Stimulated activated effector memory CD8-positive, alpha-beta T cell treated with anti-CD3 and anti-CD28 coated beads, Interleukin-12 subunit alpha, Interleukin-12 subunit beta, amount 100 ng/mL, for 72 hours (primary cell): ENCODE measurements at regions not wholly inside any gene's neighbourhood (a gene's known extent, or its start where the extent isn't known, plus 50 kb on each side); places are given as distances from the start of the nearest gene placed in this dataset.

ENCODE experiments used
- ATAC-seq: fragments of 150-1000 bp; cut with Tn5 transposase; 2 replicates; pipeline ENCODE4 v1.10.0; 2021
- DNase-seq, 2 donors: peaks; one replicate each; pipeline ENCODE4 v3.0.0; 2021 to 2022; ENCODE audit warnings: low spot score in 2 of 2
- H3K27ac Mint-ChIP-seq: one replicate; pipeline ENCODE4 v1.8.0; 2022; ENCODE audit warnings: mild to moderate bottlenecking, mixed read lengths
- H3K36me3 Mint-ChIP-seq: one replicate; pipeline ENCODE4 v1.8.0; 2022; ENCODE audit warnings: mild to moderate bottlenecking, mixed read lengths
- H3K4me1 Mint-ChIP-seq: one replicate; pipeline ENCODE4 v1.8.0; 2022; ENCODE audit warnings: mixed read lengths
- H3K4me3 Mint-ChIP-seq: one replicate; pipeline ENCODE4 v1.8.0; 2022; ENCODE audit warnings: mild to moderate bottlenecking, mixed read lengths
- H3K9me3 Mint-ChIP-seq: one replicate; pipeline ENCODE4 v1.8.0; 2022; ENCODE audit warnings: mixed read lengths

- DNase-seq = no peak
- no peaks in the 10 kb centered on the region for H3K36me3 Mint-ChIP-seq
- H3K4me3 Mint-ChIP-seq = no peak overlapping the region
- H3K9me3 Mint-ChIP-seq = peaks cover 4% of the 10 kb centered on the region
- H3K27ac Mint-ChIP-seq = no peak overlapping the region
- ATAC-seq = no peak
- peaks cover 7% of the 10 kb centered on the region for H3K4me1 Mint-ChIP-seq
Observed at GRCh38 chr10:4046712-4047354, 261.8 kb upstream of the KLF6 start.

- H3K4me3 Mint-ChIP-seq = no peak overlapping the region
- peaks cover 9% of the 10 kb centered on the region for H3K9me3 Mint-ChIP-seq
- no peak overlapping the region for H3K27ac Mint-ChIP-seq
- no peaks in the 10 kb centered on the region for H3K4me1 Mint-ChIP-seq
- no peaks in the 10 kb centered on the region for H3K36me3 Mint-ChIP-seq
- ATAC-seq (no peak), DNase-seq (no peak)
Observed at GRCh38 chr10:4046030-4046429, 261.0 kb upstream of the KLF6 start.

- Mint-ChIP-seq H3K4me3 (no peak overlapping the region), H3K27ac (no peak overlapping the region), H3K36me3 (no peaks in the 10 kb centered on the region), H3K9me3 (peaks cover 9% of the 10 kb centered on the region), H3K4me1 (no peaks in the 10 kb centered on the region)
- ATAC-seq (no peak), DNase-seq (no peak)
Observed at GRCh38 chr10:4043897-4044665, 259.1 kb upstream of the KLF6 start.

GRCh38 chr10:4041635-4042034, 256.6 kb upstream of the KLF6 start:
- no peaks in the 10 kb centered on the region for H3K4me1 Mint-ChIP-seq
- H3K27ac Mint-ChIP-seq = no peak overlapping the region
- ATAC-seq (no peak), DNase-seq (no peak)
- H3K9me3 Mint-ChIP-seq = peaks cover 9% of the 10 kb centered on the region
- H3K4me3 Mint-ChIP-seq = no peak overlapping the region
- no peaks in the 10 kb centered on the region for H3K36me3 Mint-ChIP-seq

- H3K27ac Mint-ChIP-seq = no peak overlapping the region
- H3K9me3 Mint-ChIP-seq = peaks cover 9% of the 10 kb centered on the region
- ATAC-seq (peak; percentile 36), DNase-seq (no peak)
- H3K4me3 Mint-ChIP-seq = no peak overlapping the region
- H3K36me3 Mint-ChIP-seq = no peaks in the 10 kb centered on the region
- peaks cover 25% of the 10 kb centered on the region for H3K4me1 Mint-ChIP-seq
Observed at GRCh38 chr10:4038000-4038399, 253.0 kb upstream of the KLF6 start.

GRCh38 chr10:4035599-4035945, 250.6 kb upstream of the KLF6 start:
- no peak for ATAC-seq
- DNase-seq = no peak
- H3K36me3 Mint-ChIP-seq = no peaks in the 10 kb centered on the region
- H3K27ac Mint-ChIP-seq = no peak overlapping the region
- H3K4me1 Mint-ChIP-seq = peaks cover 30% of the 10 kb centered on the region
- no peaks in the 10 kb centered on the region for H3K9me3 Mint-ChIP-seq
- H3K4me3 Mint-ChIP-seq = peak overlapping the region; percentile 44

- H3K9me3 Mint-ChIP-seq = no peaks in the 10 kb centered on the region
- peak overlapping the region; percentile 44 for H3K4me3 Mint-ChIP-seq
- peak overlapping the region; percentile 30 for H3K27ac Mint-ChIP-seq
- DNase-seq (no peak), ATAC-seq (peak; percentile 40)
- H3K36me3 Mint-ChIP-seq = no peaks in the 10 kb centered on the region
- peaks cover 30% of the 10 kb centered on the region for H3K4me1 Mint-ChIP-seq
Observed at GRCh38 chr10:4034907-4035598, 250.0 kb upstream of the KLF6 start.

- peak overlapping the region; percentile 39 for H3K4me3 Mint-ChIP-seq
- peaks cover 30% of the 10 kb centered on the region for H3K4me1 Mint-ChIP-seq
- H3K27ac Mint-ChIP-seq = peak overlapping the region; percentile 75
- H3K9me3 Mint-ChIP-seq = no peaks in the 10 kb centered on the region
- peak; percentile 95 for ATAC-seq
- H3K36me3 Mint-ChIP-seq = no peaks in the 10 kb centered on the region
- peak in 1 of 2 donors; percentile 61 for DNase-seq
Observed at GRCh38 chr10:4033341-4033896, 248.4 kb upstream of the KLF6 start.

GRCh38 chr10:4029866-4030265, 244.9 kb upstream of the KLF6 start:
- H3K4me1 Mint-ChIP-seq = peaks cover 23% of the 10 kb centered on the region
- no peaks in the 10 kb centered on the region for H3K9me3 Mint-ChIP-seq
- no peaks in the 10 kb centered on the region for H3K36me3 Mint-ChIP-seq
- H3K4me3 Mint-ChIP-seq = no peak overlapping the region
- ATAC-seq = no peak
- H3K27ac Mint-ChIP-seq = no peak overlapping the region
- DNase-seq = no peak

- Mint-ChIP-seq H3K4me1 (peaks cover 15% of the 10 kb centered on the region), H3K36me3 (no peaks in the 10 kb centered on the region)
- ATAC-seq = no peak
Observed at GRCh38 chr10:4028854-4029583, 244.0 kb upstream of the KLF6 start.

GRCh38 chr10:4028027-4028471, 243.0 kb upstream of the KLF6 start:
- DNase-seq (no peak), ATAC-seq (no peak)
- Mint-ChIP-seq H3K4me1 (peaks cover 5% of the 10 kb centered on the region), H3K4me3 (no peak overlapping the region), H3K9me3 (no peaks in the 10 kb centered on the region), H3K36me3 (no peaks in the 10 kb centered on the region), H3K27ac (no peak overlapping the region)

More at GRCh38 chr10:4028854-4029583, 244.0 kb upstream of the KLF6 start:
- Mint-ChIP-seq H3K9me3 (no peaks in the 10 kb centered on the region), H3K4me3 (no peak overlapping the region), H3K27ac (no peak overlapping the region)
- no peak for DNase-seq

- H3K36me3 Mint-ChIP-seq = no peaks in the 10 kb centered on the region
- H3K27ac Mint-ChIP-seq = no peak overlapping the region
- H3K9me3 Mint-ChIP-seq = peaks cover 3% of the 10 kb centered on the region
- ATAC-seq (no peak), DNase-seq (no peak)
- H3K4me3 Mint-ChIP-seq = no peak overlapping the region
- H3K4me1 Mint-ChIP-seq = peaks cover 11% of the 10 kb centered on the region
Observed at GRCh38 chr10:4025339-4025738, 240.3 kb upstream of the KLF6 start.

GRCh38 chr10:4024516-4025245, 239.7 kb upstream of the KLF6 start:
- no peaks in the 10 kb centered on the region for H3K36me3 Mint-ChIP-seq

GRCh38 chr10:4024027-4024426, 239.0 kb upstream of the KLF6 start:
- peaks cover 11% of the 10 kb centered on the region for H3K4me1 Mint-ChIP-seq
- no peak overlapping the region for H3K27ac Mint-ChIP-seq
- H3K9me3 Mint-ChIP-seq = peaks cover 3% of the 10 kb centered on the region
- DNase-seq (no peak), ATAC-seq (no peak)
- no peak overlapping the region for H3K4me3 Mint-ChIP-seq
- no peaks in the 10 kb centered on the region for H3K36me3 Mint-ChIP-seq

More at GRCh38 chr10:4024516-4025245, 239.7 kb upstream of the KLF6 start:
- Mint-ChIP-seq H3K9me3 (peaks cover 3% of the 10 kb centered on the region), H3K27ac (no peak overlapping the region), H3K4me1 (peaks cover 11% of the 10 kb centered on the region), H3K4me3 (no peak overlapping the region)
- no peak for ATAC-seq
- no peak for DNase-seq
